SK-N-SH (cell line): ENCODE measurements at regions not wholly inside any gene's neighbourhood (a gene's known extent, or its start where the extent isn't known, plus 50 kb on each side); places are given as distances from the start of the nearest gene placed in this dataset.

Experiments
- CTCF ChIA-PET: fragments of 300-600, 350-600 bp; formaldehyde crosslinking; extraction: SDS; loops from one replicate; lab custom pipeline; 2021; lab: Yijun Ruan, JAX
- POLR2A ChIA-PET: fragments of 350-600 bp; sonication (Branson Sonifier 250); formaldehyde crosslinking; extraction: SDS; loops from one replicate; lab custom pipeline; 2020; ENCODE audit warnings: antibody characterized with exemption, inconsistent platforms; lab: Yijun Ruan, JAX
- DNase-seq: peaks from one replicate; pipeline ENCODE4 v3.0.0; 2012
- H2AFZ ChIP-seq: fragments of 200-600 bp; sonication (generic); 2 replicates; pipeline ENCODE4 v1.8.1; 2016; ENCODE audit warnings: antibody characterized with exemption, mild to moderate bottlenecking, low read depth
- H3F3A ChIP-seq: fragments of 200-600 bp; sonication (generic); replicated peaks from 2 replicates; pipeline ENCODE3; 2016; ENCODE audit warnings: antibody characterized with exemption, mild to moderate bottlenecking; ENCODE audit not compliant: insufficient read depth
- H3K27ac ChIP-seq, 2 experiments: fragments of 200-500 bp in 1 of 2; fragments of 200-600 bp in 1 of 2; sonication (Bioruptor generic) in 1 of 2; sonication (generic), shearing (Covaris generic) in 1 of 2; 2 replicates each; pipeline versions ENCODE4 v1.5.1 to v1.6.1; 2014 to 2016; ENCODE audit warnings: low read depth in 2 of 2, inconsistent platforms in 1 of 2, low read length in 1 of 2, mild to moderate bottlenecking in 1 of 2, mixed read lengths in 1 of 2
- H3K27me3 ChIP-seq: fragments of 200-600 bp; sonication (generic), shearing (Covaris generic); 2 replicates; pipeline ENCODE4 v1.6.1; 2016; ENCODE audit warnings: mixed run types; ENCODE audit not compliant: insufficient read depth
- H3K36me3 ChIP-seq, 2 experiments: fragments of 200-500 bp in 1 of 2; fragments of 200-600 bp in 1 of 2; sonication (Bioruptor generic) in 1 of 2; sonication (generic) in 1 of 2; replicated peaks in 1 of 2; 2 replicates each; pipeline versions ENCODE3 to v1.5.1; 2014 to 2016; ENCODE audit warnings: low read length in 1 of 2, mild to moderate bottlenecking in 1 of 2; ENCODE audit not compliant: insufficient read depth in 2 of 2, control insufficient read depth in 1 of 2
- H3K4me1 ChIP-seq, 2 experiments: fragments of 200-500 bp in 1 of 2; fragments of 200-600 bp in 1 of 2; sonication (Bioruptor generic) in 1 of 2; sonication (generic), shearing (Covaris generic) in 1 of 2; 2 replicates each; pipeline versions ENCODE4 v1.5.1 to v1.6.1; 2014 to 2016; ENCODE audit warnings: low read depth in 1 of 2, low read length in 1 of 2, mixed run types in 1 of 2; ENCODE audit not compliant: insufficient read depth in 2 of 2, control insufficient read depth in 1 of 2
- H3K4me2 ChIP-seq: fragments of 200-600 bp; sonication (generic), shearing (Covaris generic); 2 replicates; pipeline ENCODE4 v1.6.1; 2017; ENCODE audit warnings: mixed run types
- H3K4me3 ChIP-seq, 2 experiments: fragments of 200-500 bp in 1 of 2; fragments of 200-600 bp in 1 of 2; sonication (Bioruptor generic) in 1 of 2; sonication (generic), shearing (Covaris generic) in 1 of 2; 2 replicates each; pipeline versions ENCODE4 v1.5.1 to v1.8.1; 2014 to 2016; ENCODE audit warnings: low read depth in 2 of 2, inconsistent platforms in 1 of 2, low read length in 1 of 2, mild to moderate bottlenecking in 1 of 2, mixed read lengths in 1 of 2, moderate library complexity in 1 of 2
- H3K79me2 ChIP-seq: fragments of 200-600 bp; sonication (generic); 2 replicates; pipeline ENCODE4 v1.8.1; 2017; ENCODE audit warnings: mild to moderate bottlenecking; ENCODE audit not compliant: insufficient read depth
- H3K9ac ChIP-seq: fragments of 200-600 bp; sonication (generic); 2 replicates; pipeline ENCODE4 v1.6.1; 2017; ENCODE audit warnings: mixed run types
- H3K9me2 ChIP-seq: fragments of 200-600 bp; sonication (generic); 2 replicates; pipeline ENCODE4 v1.6.1; 2017; ENCODE audit warnings: mixed run types
- H3K9me3 ChIP-seq: fragments of 200-600 bp; sonication (generic); 2 replicates; pipeline ENCODE4 v1.6.1; 2017; ENCODE audit warnings: mixed run types, mild to moderate bottlenecking, moderate library complexity
- H4K20me1 ChIP-seq: fragments of 200-600 bp; sonication (generic); 2 replicates; pipeline ENCODE4 v1.6.1; 2017; ENCODE audit warnings: mild to moderate bottlenecking, mixed run types; ENCODE audit not compliant: insufficient read depth
- ELF1 ChIP-seq: IDR thresholded peaks from 2 replicates; pipeline ENCODE4 v1.4.0; 2012
- EP300 ChIP-seq, 2 experiments: IDR thresholded peaks; 2 replicates each; pipeline versions ENCODE4 v1.4.0 to v1.6.1; 2012; ENCODE audit warnings: borderline replicate concordance in 1 of 2, low read depth in 1 of 2, low read length in 1 of 2
- EZH2phosphoT487 ChIP-seq: fragments of 200-600 bp; sonication (generic); IDR thresholded peaks from 2 replicates; pipeline ENCODE4 v1.6.1; 2017; ENCODE audit warnings: low read depth, mixed run types, mild to moderate bottlenecking, antibody characterized with exemption, moderate library complexity, borderline replicate concordance
- FOSL2 ChIP-seq: IDR thresholded peaks from 2 replicates; pipeline ENCODE4 v1.4.0; 2012; ENCODE audit warnings: low read depth, mild to moderate bottlenecking, moderate library complexity, borderline replicate concordance
- FOXJ3 ChIP-seq: sonication (generic); formaldehyde crosslinking; IDR thresholded peaks from 2 replicates; pipeline ENCODE4 v1.5.1; 2020; ENCODE audit warnings: mild to moderate bottlenecking, missing genetic modification reagents
- GATA2 ChIP-seq: sonication (generic); formaldehyde crosslinking; IDR thresholded peaks from 2 replicates; pipeline ENCODE4 v1.5.0; 2020; ENCODE audit warnings: mild to moderate bottlenecking, missing genetic modification reagents
- JUND ChIP-seq: IDR thresholded peaks from 2 replicates; pipeline ENCODE4 v1.4.0; 2012
- MEF2A ChIP-seq: IDR thresholded peaks from 2 replicates; pipeline ENCODE4 v1.4.0; 2012; ENCODE audit warnings: low read depth, borderline replicate concordance
- NFIC ChIP-seq: IDR thresholded peaks from 2 replicates; pipeline ENCODE4 v1.4.0; 2012; ENCODE audit warnings: borderline replicate concordance
- POLR2AphosphoS5 ChIP-seq: IDR thresholded peaks from 2 replicates; pipeline ENCODE4 v1.6.1; 2012; ENCODE audit warnings: low read depth, low read length
- RXRA ChIP-seq: IDR thresholded peaks from 2 replicates; pipeline ENCODE4 v1.4.0; 2012; ENCODE audit warnings: low read depth, mild to moderate bottlenecking, borderline replicate concordance
- SMC3 ChIP-seq: IDR thresholded peaks from 2 replicates; pipeline ENCODE4 v1.6.1; 2012; ENCODE audit warnings: low read depth, low read length, improper control_type of control experiment
- TAF1 ChIP-seq: IDR thresholded peaks from 2 replicates; pipeline ENCODE4 v1.6.1; 2012; ENCODE audit warnings: low read depth, mild to moderate bottlenecking, low read length, moderate library complexity, borderline replicate concordance
- TCF12 ChIP-seq: IDR thresholded peaks from 2 replicates; pipeline ENCODE4 v1.4.0; 2012
- YY1 ChIP-seq: IDR thresholded peaks from 2 replicates; pipeline ENCODE4 v1.4.0; 2012; ENCODE audit warnings: low read depth, mild to moderate bottlenecking
- WGBS: methylation state at CpG from one replicate; pipeline ENCODE4 v1.1.6; 2017; ENCODE audit warnings: low lambda C conversion rate; 5-methylcytosine and 5-hydroxymethylcytosine counted together
- TF ChIP-seq, protein P1 (sequence below): IDR thresholded peaks from 2 replicates; pipeline ENCODE4; 2012
- TF ChIP-seq, protein P2 (sequence below): fragments of 150-350 bp; IDR thresholded peaks from 2 replicates; pipeline ENCODE4 v1.6.1; 2017; ENCODE audit warnings: antibody characterized with exemption, low read length, low read depth, borderline replicate concordance
- TF ChIP-seq, protein P3 (sequence below): IDR thresholded peaks from 2 replicates; pipeline ENCODE4 v1.6.1; 2012; ENCODE audit warnings: mild to moderate bottlenecking, low read depth, low read length, moderate library complexity

DNA sequence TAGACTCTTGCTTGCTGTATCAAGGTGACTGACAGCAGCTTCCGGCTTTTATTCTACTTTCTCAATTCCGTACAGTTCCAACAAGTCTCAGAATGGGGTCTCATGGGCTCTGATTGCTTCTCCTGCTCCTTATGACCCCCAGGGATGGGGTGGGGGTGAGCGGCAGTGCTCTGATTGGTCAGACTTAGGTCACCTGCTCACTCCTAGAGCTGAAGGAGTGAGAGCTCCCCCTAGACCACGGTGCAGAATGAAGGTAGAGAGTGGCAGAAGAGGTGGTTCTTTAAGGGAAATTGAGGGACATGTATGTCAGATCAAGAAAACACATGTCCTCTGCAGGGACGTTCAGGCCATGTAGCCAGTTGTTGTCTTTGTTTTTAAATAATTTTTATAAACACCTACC is 115.2 kb downstream of the C9orf152 start (continued):
- TF ChIP-seq, protein P1, sequence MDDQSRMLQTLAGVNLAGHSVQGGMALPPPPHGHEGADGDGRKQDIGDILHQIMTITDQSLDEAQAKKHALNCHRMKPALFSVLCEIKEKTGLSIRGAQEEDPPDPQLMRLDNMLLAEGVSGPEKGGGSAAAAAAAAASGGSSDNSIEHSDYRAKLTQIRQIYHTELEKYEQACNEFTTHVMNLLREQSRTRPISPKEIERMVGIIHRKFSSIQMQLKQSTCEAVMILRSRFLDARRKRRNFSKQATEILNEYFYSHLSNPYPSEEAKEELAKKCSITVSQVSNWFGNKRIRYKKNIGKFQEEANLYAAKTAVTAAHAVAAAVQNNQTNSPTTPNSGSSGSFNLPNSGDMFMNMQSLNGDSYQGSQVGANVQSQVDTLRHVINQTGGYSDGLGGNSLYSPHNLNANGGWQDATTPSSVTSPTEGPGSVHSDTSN, result no peak
- TF ChIP-seq NFIC, result no peak
- no peak for TF ChIP-seq EZH2phosphoT487
- TF ChIP-seq POLR2AphosphoS5, result no peak
- TF ChIP-seq, protein P2, sequence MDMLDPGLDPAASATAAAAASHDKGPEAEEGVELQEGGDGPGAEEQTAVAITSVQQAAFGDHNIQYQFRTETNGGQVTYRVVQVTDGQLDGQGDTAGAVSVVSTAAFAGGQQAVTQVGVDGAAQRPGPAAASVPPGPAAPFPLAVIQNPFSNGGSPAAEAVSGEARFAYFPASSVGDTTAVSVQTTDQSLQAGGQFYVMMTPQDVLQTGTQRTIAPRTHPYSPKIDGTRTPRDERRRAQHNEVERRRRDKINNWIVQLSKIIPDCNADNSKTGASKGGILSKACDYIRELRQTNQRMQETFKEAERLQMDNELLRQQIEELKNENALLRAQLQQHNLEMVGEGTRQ, result no peak

DNA sequence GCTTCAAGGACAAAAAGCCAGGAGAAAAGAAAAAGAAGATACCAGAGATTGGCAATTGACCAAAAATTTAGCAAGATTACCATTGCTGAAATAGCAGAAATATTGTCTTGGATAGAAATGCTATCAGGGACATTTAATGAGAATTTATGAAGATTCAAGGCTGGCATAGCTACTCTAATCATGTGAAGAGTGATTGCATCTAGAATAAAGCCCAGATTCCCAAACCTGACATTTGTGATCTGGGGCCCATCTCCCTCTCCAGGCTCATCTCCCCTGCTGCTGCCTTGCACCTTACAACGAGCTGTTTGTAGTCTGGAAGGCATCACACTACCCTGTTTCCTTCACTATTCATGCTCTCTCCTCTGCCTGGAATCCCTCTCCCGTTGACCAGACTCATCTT is 114.5 kb downstream of the C9orf152 start:
- ChIA-PET POLR2A (no interaction called here), CTCF (no interaction called here)
- H3K4me3 ChIP-seq, result no peak overlapping the region
- no peaks in the 10 kb centered on the region for H3F3A ChIP-seq
- TF ChIP-seq SMC3 (no peak), GATA2 (CRISPR knock-in tag) (0 out of 2 replicates have a peak, but pooled peaks have one; percentile 13), TCF12 (peak; percentile 36)
- TF ChIP-seq, protein P1, result peak; percentile 7; the same call in 1 of the 2 replicates
- peaks cover 0 to 5% of the 10 kb centered on the region in 2 experiments for H3K36me3 ChIP-seq
- H3K9ac ChIP-seq, result no peak overlapping the region
- H2AFZ ChIP-seq, result no peak overlapping the region
- peak; percentile 36 for DNase-seq
- H3K27ac ChIP-seq, result no peak overlapping the region; a peak in 1 of 4 replicates
- H3K4me1 ChIP-seq, result peaks cover 0 to 3% of the 10 kb centered on the region in 2 experiments; a peak in 2 of 4 replicates
- H3K27me3 ChIP-seq, result no peaks in the 10 kb centered on the region
- H3K79me2 ChIP-seq, result peaks cover 87% of the 10 kb centered on the region
- WGBS, result 45% methylated on average over 2 of the region's 2 CpGs
- no peaks in the 10 kb centered on the region for H3K9me2 ChIP-seq
- H3K4me2 ChIP-seq, result no peak overlapping the region
- H4K20me1 ChIP-seq, result peaks cover 84% of the 10 kb centered on the region
- no peaks in the 10 kb centered on the region for H3K9me3 ChIP-seq

DNA sequence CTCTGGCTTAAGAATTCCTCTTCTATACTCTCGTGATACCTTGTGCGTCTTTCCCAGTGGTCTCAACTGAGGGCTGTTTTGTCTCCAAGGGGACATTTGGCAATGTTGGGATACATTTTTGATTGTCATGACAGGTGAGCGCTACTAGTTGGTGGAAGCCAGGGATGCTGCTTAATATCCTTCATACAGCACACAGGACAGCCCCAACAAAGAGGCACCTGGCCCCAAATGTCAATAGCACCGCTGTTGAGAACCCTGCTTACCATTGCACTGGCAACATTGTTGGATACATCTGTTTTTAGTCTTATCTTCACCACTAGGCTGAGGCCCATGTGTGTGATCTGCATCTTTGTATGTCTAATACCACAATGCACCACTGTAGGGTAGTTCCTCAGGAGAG is 114.1 kb downstream of the C9orf152 start:
- Histone ChIP-seq H3K36me3 (peaks cover 0 to 5% of the 10 kb centered on the region in 2 experiments), H3F3A (no peaks in the 10 kb centered on the region), H3K4me2 (no peak overlapping the region), H3K4me3 (no peak overlapping the region), H3K9me2 (no peaks in the 10 kb centered on the region), H3K27ac (no peak overlapping the region; a peak in 1 of 4 replicates), H3K4me1 (peaks cover 0 to 7% of the 10 kb centered on the region in 2 experiments; a peak in 3 of 4 replicates), H3K9me3 (no peaks in the 10 kb centered on the region), H3K27me3 (no peaks in the 10 kb centered on the region), H3K9ac (no peak overlapping the region), H4K20me1 (peaks cover 84% of the 10 kb centered on the region), H3K79me2 (peaks cover 87% of the 10 kb centered on the region), H2AFZ (no peak overlapping the region)
- CTCF ChIA-PET, result no interaction called here
- 96% methylated on average over 4 of the region's 4 CpGs for WGBS
- POLR2A ChIA-PET, result no interaction called here
- DNase-seq, result no peak
- TF ChIP-seq NFIC (no peak), FOSL2 (no peak), ELF1 (no peak), FOXJ3 (CRISPR knock-in tag) (no peak), EP300 (IDR thresholded peaks at IDR 0.05; ENCODE audit: borderline replicate concordance in 1 of 2, low read depth in 1 of 2, low read length in 1 of 2) (no peak), TAF1 (no peak), MEF2A (no peak), YY1 (no peak), JUND (no peak), EZH2phosphoT487 (no peak), GATA2 (CRISPR knock-in tag) (no peak), TCF12 (no peak), RXRA (no peak)
- TF ChIP-seq, protein P3, sequence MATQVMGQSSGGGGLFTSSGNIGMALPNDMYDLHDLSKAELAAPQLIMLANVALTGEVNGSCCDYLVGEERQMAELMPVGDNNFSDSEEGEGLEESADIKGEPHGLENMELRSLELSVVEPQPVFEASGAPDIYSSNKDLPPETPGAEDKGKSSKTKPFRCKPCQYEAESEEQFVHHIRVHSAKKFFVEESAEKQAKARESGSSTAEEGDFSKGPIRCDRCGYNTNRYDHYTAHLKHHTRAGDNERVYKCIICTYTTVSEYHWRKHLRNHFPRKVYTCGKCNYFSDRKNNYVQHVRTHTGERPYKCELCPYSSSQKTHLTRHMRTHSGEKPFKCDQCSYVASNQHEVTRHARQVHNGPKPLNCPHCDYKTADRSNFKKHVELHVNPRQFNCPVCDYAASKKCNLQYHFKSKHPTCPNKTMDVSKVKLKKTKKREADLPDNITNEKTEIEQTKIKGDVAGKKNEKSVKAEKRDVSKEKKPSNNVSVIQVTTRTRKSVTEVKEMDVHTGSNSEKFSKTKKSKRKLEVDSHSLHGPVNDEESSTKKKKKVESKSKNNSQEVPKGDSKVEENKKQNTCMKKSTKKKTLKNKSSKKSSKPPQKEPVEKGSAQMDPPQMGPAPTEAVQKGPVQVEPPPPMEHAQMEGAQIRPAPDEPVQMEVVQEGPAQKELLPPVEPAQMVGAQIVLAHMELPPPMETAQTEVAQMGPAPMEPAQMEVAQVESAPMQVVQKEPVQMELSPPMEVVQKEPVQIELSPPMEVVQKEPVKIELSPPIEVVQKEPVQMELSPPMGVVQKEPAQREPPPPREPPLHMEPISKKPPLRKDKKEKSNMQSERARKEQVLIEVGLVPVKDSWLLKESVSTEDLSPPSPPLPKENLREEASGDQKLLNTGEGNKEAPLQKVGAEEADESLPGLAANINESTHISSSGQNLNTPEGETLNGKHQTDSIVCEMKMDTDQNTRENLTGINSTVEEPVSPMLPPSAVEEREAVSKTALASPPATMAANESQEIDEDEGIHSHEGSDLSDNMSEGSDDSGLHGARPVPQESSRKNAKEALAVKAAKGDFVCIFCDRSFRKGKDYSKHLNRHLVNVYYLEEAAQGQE, result no peak
- TF ChIP-seq, protein P1, result no peak
